D721Med (cell line): ENCODE measurements at regions not wholly inside any gene's neighbourhood (a gene's known extent, or its start where the extent isn't known, plus 50 kb on each side); places are given as distances from the start of the nearest gene placed in this dataset.

Source experiments
- DNase-seq: peaks from one replicate; pipeline ENCODE4 v3.0.0; 2011; ENCODE audit warnings: low spot score; ENCODE audit not compliant: insufficient read length
- FAIRE-seq: peaks from 2 replicates; lab custom pipeline; 2011; peaks lifted over from hg19 to GRCh38; lab: Jason Lieb, UNC
- CTCF ChIP-seq: IDR thresholded peaks from 2 replicates; pipeline ENCODE4 v1.5.1; 2012; ENCODE audit warnings: mild to moderate bottlenecking, control low read depth; ENCODE audit not compliant: insufficient read depth; ENCODE audit errors: missing control alignments

- DNase-seq (no peak), FAIRE-seq (no peak)
- no peak for TF ChIP-seq CTCF
Observed at GRCh38 chr17:63311416-63311937, 134.6 kb downstream of the CYB561 start.

GRCh38 chr17:63314761-63315160 lies 131.3 kb downstream of the CYB561 start:
- no peak for TF ChIP-seq CTCF
- DNase-seq (no peak), FAIRE-seq (no peak)

- no peak for TF ChIP-seq CTCF
- FAIRE-seq (no peak), DNase-seq (no peak)
Observed at GRCh38 chr17:63316100-63316499, 130.0 kb downstream of the CYB561 start.

GRCh38 chr17:63317166-63317840 lies 128.8 kb downstream of the CYB561 start:
- DNase-seq: no peak
- FAIRE-seq: no peak
- no peak for TF ChIP-seq CTCF

GRCh38 chr17:63325808-63326207 lies 120.3 kb downstream of the CYB561 start:
- DNase-seq (no peak), FAIRE-seq (no peak)
- TF ChIP-seq CTCF: no peak

- no peak for FAIRE-seq
- DNase-seq: no peak
- no peak for TF ChIP-seq CTCF
Observed at GRCh38 chr17:63329876-63330275, 116.2 kb downstream of the CYB561 start.
